ENCODE measurements at regions not wholly inside any gene's neighbourhood (a gene's known extent, or its start where the extent isn't known, plus 50 kb on each side); places are given as distances from the start of the nearest gene placed in this dataset.

DNA sequence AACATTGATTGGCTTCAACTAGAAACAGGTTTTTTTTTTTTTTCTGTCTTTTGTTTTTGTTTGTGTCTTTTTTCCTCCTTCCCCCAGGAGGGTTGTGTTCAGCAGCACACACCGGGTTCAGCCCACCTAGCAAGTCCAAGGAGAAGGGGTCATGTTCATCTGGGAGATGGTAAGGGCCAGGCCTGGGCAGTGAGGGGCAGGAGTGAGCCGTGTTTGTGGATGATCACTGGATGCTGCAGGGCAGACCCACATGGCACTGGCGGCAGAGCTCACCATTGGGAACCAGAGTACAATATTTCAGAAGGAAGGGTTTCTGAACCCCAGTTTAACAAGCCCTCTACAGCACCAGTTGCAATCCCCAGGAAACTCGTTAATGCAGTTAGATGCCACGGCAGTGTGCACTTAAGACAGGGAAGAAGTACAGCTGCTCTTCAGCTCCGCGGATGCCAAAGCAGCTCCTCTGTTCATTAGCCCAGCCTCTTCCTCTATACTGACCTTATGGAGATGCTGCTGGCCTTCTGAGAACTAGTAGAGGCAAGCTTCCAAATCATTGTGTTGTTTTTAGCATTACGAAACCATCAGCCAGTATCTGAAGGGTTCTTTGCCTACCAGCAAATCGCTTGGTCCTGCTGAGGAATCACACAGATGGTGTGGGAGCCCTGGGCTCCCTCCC lies 508.2 kb upstream of the WWC1 start:
- H3K4me1 Mint-ChIP-seq (ENCODE audit: insufficient read depth, unreplicated experiment) = peaks cover 7% of the 10 kb centered on the region
- no peaks in the 10 kb centered on the region for H3K36me3 Mint-ChIP-seq (ENCODE audit: insufficient read depth, unreplicated experiment)
- no peaks in the 10 kb centered on the region for H3K9me3 Mint-ChIP-seq (ENCODE audit: unreplicated experiment)
- H3K27me3 Mint-ChIP-seq (ENCODE audit: insufficient read depth, unreplicated experiment) = no peaks in the 10 kb centered on the region
- TF ChIP-seq, protein P1, sequence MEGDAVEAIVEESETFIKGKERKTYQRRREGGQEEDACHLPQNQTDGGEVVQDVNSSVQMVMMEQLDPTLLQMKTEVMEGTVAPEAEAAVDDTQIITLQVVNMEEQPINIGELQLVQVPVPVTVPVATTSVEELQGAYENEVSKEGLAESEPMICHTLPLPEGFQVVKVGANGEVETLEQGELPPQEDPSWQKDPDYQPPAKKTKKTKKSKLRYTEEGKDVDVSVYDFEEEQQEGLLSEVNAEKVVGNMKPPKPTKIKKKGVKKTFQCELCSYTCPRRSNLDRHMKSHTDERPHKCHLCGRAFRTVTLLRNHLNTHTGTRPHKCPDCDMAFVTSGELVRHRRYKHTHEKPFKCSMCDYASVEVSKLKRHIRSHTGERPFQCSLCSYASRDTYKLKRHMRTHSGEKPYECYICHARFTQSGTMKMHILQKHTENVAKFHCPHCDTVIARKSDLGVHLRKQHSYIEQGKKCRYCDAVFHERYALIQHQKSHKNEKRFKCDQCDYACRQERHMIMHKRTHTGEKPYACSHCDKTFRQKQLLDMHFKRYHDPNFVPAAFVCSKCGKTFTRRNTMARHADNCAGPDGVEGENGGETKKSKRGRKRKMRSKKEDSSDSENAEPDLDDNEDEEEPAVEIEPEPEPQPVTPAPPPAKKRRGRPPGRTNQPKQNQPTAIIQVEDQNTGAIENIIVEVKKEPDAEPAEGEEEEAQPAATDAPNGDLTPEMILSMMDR (IDR thresholded peaks at IDR 0.05; ENCODE audit: unreplicated experiment) = no peak
- peak; percentile 27 for DNase-seq (ENCODE audit: unreplicated experiment)
- no TSS peak for BruUV-seq (replicated peaks)
- POLR2A ChIA-PET = interaction anchor here (0.7 to 1.2 kb wide), 3 partner anchors 11 to 24 kb away, joined by 3 read pairs; no protein-coding TSS in a partner anchor
- no peak overlapping the region for H3K4me3 Mint-ChIP-seq (ENCODE audit: unreplicated experiment)
- H3K27ac Mint-ChIP-seq (ENCODE audit: low read depth, unreplicated experiment) = no peak overlapping the region
- CTCF ChIA-PET = interaction anchor here (0.6 to 1.2 kb wide), 3 partner anchors 10 to 291 kb away, joined by 4 read pairs; no protein-coding TSS in a partner anchor
- intact Hi-C loops (cut with micrococcal nuclease) = no loop called here

DNA sequence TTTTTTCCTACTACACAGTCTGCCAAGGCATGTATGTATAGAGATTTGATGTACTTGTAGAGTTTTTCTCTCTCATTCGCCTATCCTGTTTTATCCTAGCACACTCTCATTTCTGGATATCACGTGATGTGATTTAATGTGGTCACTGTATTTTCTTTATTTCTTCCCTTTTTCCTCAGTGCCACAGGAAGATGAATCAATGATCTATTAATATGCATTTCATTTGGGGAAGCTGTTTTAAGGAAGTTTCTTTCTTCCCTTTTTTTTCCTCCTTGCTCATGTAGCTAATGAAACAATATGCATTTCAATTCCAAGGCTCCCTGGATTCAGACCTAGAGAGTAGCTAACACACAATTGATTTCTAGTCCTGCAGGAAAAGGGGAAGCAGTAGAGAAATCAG lies 506.3 kb upstream of the WWC1 start:
- H3K27ac Mint-ChIP-seq (ENCODE audit: low read depth, unreplicated experiment) = no peak overlapping the region
- BruUV-seq (replicated peaks) = no TSS peak
- H3K27me3 Mint-ChIP-seq (ENCODE audit: insufficient read depth, unreplicated experiment) = no peaks in the 10 kb centered on the region
- no peak for DNase-seq (ENCODE audit: unreplicated experiment)
- H3K4me3 Mint-ChIP-seq (ENCODE audit: unreplicated experiment) = no peak overlapping the region
- peaks cover 7% of the 10 kb centered on the region for H3K4me1 Mint-ChIP-seq (ENCODE audit: insufficient read depth, unreplicated experiment)
- ChIA-PET CTCF (interaction anchor here (0.6 kb wide), 1 partner anchor 235 kb away, joined by 3 read pairs; no protein-coding TSS in a partner anchor), POLR2A (no interaction called here)
- TF ChIP-seq, protein P1 (IDR thresholded peaks at IDR 0.05; ENCODE audit: unreplicated experiment) = no peak
- H3K9me3 Mint-ChIP-seq (ENCODE audit: unreplicated experiment) = no peaks in the 10 kb centered on the region
- intact Hi-C loops (cut with micrococcal nuclease) = no loop called here
- no peaks in the 10 kb centered on the region for H3K36me3 Mint-ChIP-seq (ENCODE audit: insufficient read depth, unreplicated experiment)

DNA sequence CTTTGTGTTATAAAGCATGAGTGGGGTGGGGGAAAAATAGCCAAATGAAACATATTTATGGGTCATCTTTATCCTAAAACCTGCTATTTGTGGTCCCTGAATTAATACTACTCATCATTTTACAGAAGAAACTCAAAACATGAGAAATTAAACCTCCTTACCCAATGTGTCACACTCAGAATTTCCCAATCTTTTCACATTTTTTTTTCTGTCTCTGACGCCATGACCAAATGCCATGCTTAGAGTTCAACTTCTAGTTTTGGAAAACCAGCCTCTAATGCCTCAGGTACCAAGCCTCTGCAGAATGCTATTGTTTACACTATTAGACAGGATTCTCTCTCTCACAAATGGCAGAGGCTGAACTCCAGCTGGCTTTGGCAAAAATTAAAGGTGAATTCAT lies 505.5 kb upstream of the WWC1 start:
- TF ChIP-seq, protein P1 (IDR thresholded peaks at IDR 0.05; ENCODE audit: unreplicated experiment) = no peak
- no peaks in the 10 kb centered on the region for H3K27me3 Mint-ChIP-seq (ENCODE audit: insufficient read depth, unreplicated experiment)
- intact Hi-C loops (cut with micrococcal nuclease) = no loop called here
- no peak overlapping the region for H3K4me3 Mint-ChIP-seq (ENCODE audit: unreplicated experiment)
- ChIA-PET POLR2A (interaction anchor here (0.6 kb wide), 1 partner anchor 27 kb away, joined by 3 read pairs; no protein-coding TSS in a partner anchor), CTCF (interaction anchor here (0.6 to 0.9 kb wide), 2 partner anchors 13 to 235 kb away, joined by 3 read pairs; no protein-coding TSS in a partner anchor)
- no peaks in the 10 kb centered on the region for H3K9me3 Mint-ChIP-seq (ENCODE audit: unreplicated experiment)
- no peak overlapping the region for H3K27ac Mint-ChIP-seq (ENCODE audit: low read depth, unreplicated experiment)
- BruUV-seq (replicated peaks) = no TSS peak
- peaks cover 7% of the 10 kb centered on the region for H3K4me1 Mint-ChIP-seq (ENCODE audit: insufficient read depth, unreplicated experiment)
- no peak for DNase-seq (ENCODE audit: unreplicated experiment)
- H3K36me3 Mint-ChIP-seq (ENCODE audit: insufficient read depth, unreplicated experiment) = no peaks in the 10 kb centered on the region

DNA sequence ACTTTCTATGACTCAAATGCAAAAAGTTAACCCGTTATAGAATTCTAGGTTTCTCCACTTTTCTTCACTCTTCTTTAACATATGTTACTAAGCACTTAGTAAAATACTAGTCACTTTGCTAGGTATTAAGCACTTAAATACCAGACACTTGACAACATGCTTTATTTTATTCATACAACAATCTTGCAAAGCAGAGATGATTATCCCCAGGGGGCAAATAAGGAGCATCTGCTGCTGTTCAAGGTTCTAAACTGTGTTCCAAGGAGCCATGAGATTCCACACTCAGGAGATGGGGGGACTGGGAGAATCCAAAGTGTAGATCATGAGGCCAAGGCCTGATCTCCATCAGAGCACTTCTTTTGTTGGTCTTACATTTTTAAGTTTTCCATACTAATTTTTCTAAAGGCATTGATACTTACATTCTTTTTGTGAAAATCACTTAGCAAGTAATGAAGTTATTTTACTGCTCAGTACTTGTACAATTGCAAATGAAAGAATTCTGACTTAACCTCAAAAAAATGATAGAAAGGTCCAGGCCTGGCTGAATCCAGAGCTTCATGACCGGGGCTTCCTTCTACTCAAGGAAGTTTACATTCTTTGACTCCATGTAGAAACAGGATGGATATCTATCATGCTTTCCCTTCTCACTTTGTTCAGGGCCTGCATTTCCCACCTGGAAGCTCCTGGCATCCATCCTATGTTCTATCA lies 504.4 kb upstream of the WWC1 start:
- intact Hi-C loops (cut with micrococcal nuclease) = no loop called here
- Mint-ChIP-seq H3K36me3 (ENCODE audit: insufficient read depth, unreplicated experiment) (no peaks in the 10 kb centered on the region), H3K27ac (ENCODE audit: low read depth, unreplicated experiment) (no peak overlapping the region), H3K4me1 (ENCODE audit: insufficient read depth, unreplicated experiment) (peaks cover 7% of the 10 kb centered on the region), H3K9me3 (ENCODE audit: unreplicated experiment) (no peaks in the 10 kb centered on the region), H3K4me3 (ENCODE audit: unreplicated experiment) (no peak overlapping the region), H3K27me3 (ENCODE audit: insufficient read depth, unreplicated experiment) (no peaks in the 10 kb centered on the region)
- POLR2A ChIA-PET = interaction anchor here (0.5 kb wide), 1 partner anchor 1246 kb away, joined by 3 read pairs; no protein-coding TSS in a partner anchor
- no TSS peak for BruUV-seq (replicated peaks)
- CTCF ChIA-PET = interaction anchor here (0.7 to 0.9 kb wide), 3 partner anchors 9 to 17 kb away, joined by 3 read pairs; no protein-coding TSS in a partner anchor
- TF ChIP-seq, protein P1 (IDR thresholded peaks at IDR 0.05; ENCODE audit: unreplicated experiment) = no peak
- DNase-seq (ENCODE audit: unreplicated experiment) = no peak

Data from MCF 10A (cell line).